ENCODE measurements at regions not wholly inside any gene's neighbourhood (a gene's known extent, or its start where the extent isn't known, plus 50 kb on each side); places are given as distances from the start of the nearest gene placed in this dataset.

DNA sequence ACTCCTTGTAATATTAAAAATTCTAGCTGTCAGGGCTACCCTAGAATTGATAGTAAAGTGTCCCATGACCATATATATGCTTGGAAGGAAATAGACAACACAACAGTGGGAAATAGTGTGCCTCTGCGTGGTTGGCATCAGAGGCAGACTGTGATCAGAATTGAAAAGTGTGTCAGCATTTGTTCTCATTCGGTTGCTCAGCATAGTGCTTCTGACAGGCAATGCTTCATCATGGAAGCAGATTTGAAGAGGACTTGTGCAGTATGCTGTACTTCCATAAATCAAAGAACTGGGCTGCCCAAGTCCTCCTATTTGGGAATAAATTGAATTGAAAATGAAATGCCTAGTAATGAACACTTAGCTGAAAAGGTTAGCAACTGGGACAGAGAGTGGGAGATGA lies 435.7 kb downstream of the DIPK2A start:
- DNase-seq (no peak), ATAC-seq (no peak)
- intact Hi-C loops (cut with DNase I) = no loop called here

DNA sequence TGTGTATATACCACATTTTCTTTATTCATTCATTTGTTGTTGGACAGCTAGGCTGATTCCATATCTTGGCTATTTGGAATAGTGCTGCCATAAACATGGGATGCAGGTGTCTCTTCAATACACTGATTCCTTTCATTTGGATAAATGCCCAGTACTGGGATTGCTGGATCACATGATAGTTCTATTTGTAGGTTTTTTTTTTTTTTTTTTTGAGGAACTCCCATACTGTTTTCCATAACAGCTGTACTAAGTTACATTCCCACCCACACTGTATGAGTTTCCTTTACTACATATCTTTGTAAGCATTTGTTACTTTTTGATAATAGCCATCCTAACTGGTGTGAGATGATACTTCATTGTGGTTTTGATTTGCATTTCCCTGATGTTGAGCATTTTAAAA lies 437.7 kb downstream of the DIPK2A start:
- intact Hi-C loops (cut with DNase I) = no loop called here
- DNase-seq (no peak), ATAC-seq (no peak)

GRCh38 chr3:144413068-144413467 lies 441.4 kb downstream of the DIPK2A start:
- intact Hi-C loops (cut with DNase I) = no loop called here
- DNase-seq (no peak), ATAC-seq (no peak)

DNA sequence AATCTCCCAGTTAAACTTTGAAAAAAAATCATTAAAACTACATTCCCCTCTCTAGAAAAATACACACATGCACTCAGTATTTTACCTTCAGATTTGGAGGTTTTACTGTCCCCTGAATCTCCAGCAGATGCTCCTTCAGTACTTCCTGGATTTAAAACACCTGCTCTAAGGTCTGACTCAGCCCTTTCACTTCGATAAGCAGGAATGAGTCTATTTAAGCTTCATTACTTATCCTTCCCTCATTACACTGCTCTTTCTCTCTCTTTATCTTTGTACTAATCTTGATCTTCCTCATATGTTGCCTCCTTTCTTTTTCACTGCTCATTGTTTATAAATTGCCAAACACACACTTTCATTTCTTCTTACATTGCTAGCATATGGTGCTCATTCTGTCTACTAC lies 443.9 kb downstream of the DIPK2A start:
- ATAC-seq (no peak), DNase-seq (no peak)
- intact Hi-C loops (cut with DNase I) = no loop called here

- intact Hi-C loops (cut with DNase I) = no loop called here
- ATAC-seq (no peak), DNase-seq (peak; percentile 22)
Observed at GRCh38 chr3:144424606-144425005, 453.0 kb downstream of the DIPK2A start.

GRCh38 chr3:144426366-144426765 lies 454.7 kb downstream of the DIPK2A start:
- intact Hi-C loops (cut with DNase I) = no loop called here
- ATAC-seq = no peak
- no peak for DNase-seq

- intact Hi-C loops (cut with DNase I) = no loop called here
- no peak for ATAC-seq
- no peak for DNase-seq
Observed at GRCh38 chr3:144426967-144427366, 455.3 kb downstream of the DIPK2A start.

GRCh38 chr3:144429719-144430121 lies 458.1 kb downstream of the DIPK2A start:
- intact Hi-C loops (cut with DNase I) = no loop called here
- no peak for ATAC-seq
- DNase-seq = no peak

DNA sequence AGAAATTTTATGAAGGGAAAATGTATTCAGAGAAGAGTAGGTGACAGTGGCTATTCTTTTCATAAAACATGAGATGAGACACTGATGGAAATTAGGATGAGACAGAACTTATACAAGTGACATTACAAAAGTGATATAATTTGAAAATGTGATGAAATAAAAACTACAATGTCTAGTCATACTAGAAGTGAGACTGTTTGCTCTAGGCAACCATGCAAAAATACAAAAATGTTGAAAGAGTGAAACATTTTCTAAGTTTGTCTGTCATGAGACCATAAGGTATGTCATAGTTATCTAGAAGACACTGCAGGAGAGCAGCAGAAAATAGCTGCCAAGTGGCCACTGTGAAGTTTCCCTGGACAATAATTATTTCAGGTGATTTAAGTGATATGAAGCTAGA lies 459.5 kb downstream of the DIPK2A start:
- ATAC-seq (no peak), DNase-seq (no peak)
- intact Hi-C loops (cut with DNase I) = no loop called here

DNA sequence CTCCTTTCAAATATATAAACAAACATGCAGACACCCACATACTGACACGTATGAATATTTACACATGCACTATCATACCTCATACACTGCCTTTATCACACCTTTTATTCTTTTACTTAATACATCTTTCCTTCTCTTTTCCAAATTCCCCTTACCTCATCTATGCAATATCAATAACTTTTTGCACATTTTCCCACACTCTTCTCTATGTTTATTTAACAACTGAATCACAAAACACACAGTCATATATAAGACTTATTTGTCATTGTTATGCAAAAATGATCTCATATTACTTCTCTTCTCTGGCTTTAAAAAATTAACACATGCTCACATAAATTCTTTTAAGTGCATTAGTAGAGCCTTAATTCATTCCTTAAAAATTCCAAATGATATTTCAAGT lies 461.4 kb downstream of the DIPK2A start:
- intact Hi-C loops (cut with DNase I) = no loop called here
- DNase-seq (no peak), ATAC-seq (no peak)

- no peak for ATAC-seq
- DNase-seq = no peak
- intact Hi-C loops (cut with DNase I) = no loop called here
Observed at GRCh38 chr3:144437989-144438388, 466.4 kb downstream of the DIPK2A start.

GRCh38 chr3:144444061-144444460 lies 472.4 kb downstream of the DIPK2A start:
- intact Hi-C loops (cut with DNase I) = no loop called here
- no peak for ATAC-seq
- no peak for DNase-seq

GRCh38 chr3:144444546-144444945 lies 472.9 kb downstream of the DIPK2A start:
- ATAC-seq (no peak), DNase-seq (no peak)
- intact Hi-C loops (cut with DNase I) = no loop called here

- intact Hi-C loops (cut with DNase I) = no loop called here
- ATAC-seq = peak; percentile 25 to 72
- DNase-seq = no peak
Observed at GRCh38 chr3:144455841-144456440, 484.3 kb downstream of the DIPK2A start.

- DNase-seq = no peak
- intact Hi-C loops (cut with DNase I) = no loop called here
- ATAC-seq = no peak
Observed at GRCh38 chr3:144457758-144458157, 486.1 kb downstream of the DIPK2A start.

GRCh38 chr3:144458283-144458682 lies 486.7 kb downstream of the DIPK2A start:
- ATAC-seq = no peak
- intact Hi-C loops (cut with DNase I) = no loop called here
- no peak for DNase-seq

GRCh38 chr3:144462337-144462736 lies 490.7 kb downstream of the DIPK2A start:
- intact Hi-C loops (cut with DNase I) = no loop called here
- ATAC-seq (no peak), DNase-seq (no peak)

GRCh38 chr3:144463911-144464310 lies 492.3 kb downstream of the DIPK2A start:
- ATAC-seq = no peak
- intact Hi-C loops (cut with DNase I) = no loop called here
- no peak for DNase-seq

DNA sequence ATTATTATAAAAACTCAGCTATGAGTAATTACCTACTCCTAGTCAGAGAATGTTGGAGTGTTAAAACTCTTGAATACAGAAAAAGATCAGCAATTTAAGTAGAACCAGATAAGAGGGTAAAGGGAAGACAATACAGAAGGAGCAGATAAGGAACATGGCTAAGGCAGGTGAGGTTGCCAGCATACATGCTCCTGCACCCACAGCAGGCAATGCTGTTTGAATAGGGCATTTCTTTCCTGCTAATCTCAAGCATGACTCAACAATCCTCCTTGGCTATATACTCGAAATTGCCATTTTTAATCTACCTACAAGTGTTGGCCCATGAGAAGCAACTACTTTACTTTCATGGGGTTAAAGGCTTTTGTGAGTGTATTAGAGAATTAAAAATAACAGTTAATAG lies 494.5 kb downstream of the DIPK2A start:
- no peak for ATAC-seq
- intact Hi-C loops (cut with DNase I) = no loop called here
- no peak for DNase-seq

DNA sequence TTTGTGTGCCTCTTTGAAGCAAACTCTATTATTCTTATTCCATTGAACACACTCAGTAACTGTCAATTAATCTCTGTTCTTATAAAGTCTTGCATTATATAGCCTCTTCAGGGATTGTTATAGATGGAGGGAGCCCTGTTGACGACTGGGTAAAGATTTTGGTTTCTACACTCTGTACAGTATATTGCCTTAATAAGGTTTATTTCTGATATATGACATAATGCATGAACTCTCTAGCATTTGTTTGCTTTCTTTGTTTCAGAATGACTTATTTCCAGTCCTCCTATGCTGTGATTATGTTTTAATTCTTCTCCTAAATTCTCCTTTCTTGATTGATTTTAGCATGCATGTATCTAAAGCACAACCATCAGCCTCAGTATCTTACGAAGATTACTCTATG lies 494.9 kb downstream of the DIPK2A start:
- DNase-seq (no peak), ATAC-seq (no peak)
- intact Hi-C loops (cut with DNase I) = no loop called here

- DNase-seq (no peak), ATAC-seq (no peak)
- intact Hi-C loops (cut with DNase I) = no loop called here
Observed at GRCh38 chr3:144470666-144471065, 499.0 kb downstream of the DIPK2A start.

DNA sequence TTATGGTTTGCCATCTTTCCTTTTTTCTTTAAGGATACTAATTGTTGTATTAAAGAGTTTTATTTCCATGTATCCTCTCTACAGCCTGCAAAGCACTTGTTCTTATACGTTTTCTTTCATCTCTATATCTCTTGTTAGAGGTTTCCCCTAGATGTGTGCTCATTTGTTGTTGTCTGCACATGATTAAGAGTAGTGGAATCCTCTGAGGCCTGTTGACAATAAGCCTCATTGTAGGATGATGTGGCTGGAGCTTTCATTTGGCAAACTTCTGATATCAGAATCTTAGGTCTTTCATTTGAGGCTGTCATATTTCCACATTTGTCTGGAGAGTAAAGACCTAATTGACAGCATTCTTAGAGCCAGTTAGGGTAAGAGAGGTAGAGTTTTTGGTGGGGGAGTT lies 506.0 kb downstream of the DIPK2A start:
- ATAC-seq (no peak), DNase-seq (no peak)
- intact Hi-C loops (cut with DNase I) = no loop called here

Data from left cardiac atrium (tissue), 4 donors.